Dermis blood vessel endothelial cell (primary cell): ENCODE measurements at regions not wholly inside any gene's neighbourhood (a gene's known extent, or its start where the extent isn't known, plus 50 kb on each side); places are given as distances from the start of the nearest gene placed in this dataset.
"Not testable (repeated sequence)": the region's sequence is repeated elsewhere in the genome, so short reads cannot be mapped to it uniquely, and the experiment has no call there.

Experiments
- DNase-seq: peaks from one replicate; pipeline ENCODE4 v3.0.0; 2010

GRCh38 chr19:28117143-28117542 is 1095.8 kb downstream of the UQCRFS1 start:
- no peak for DNase-seq

GRCh38 chr19:28116379-28116778 is 1096.6 kb downstream of the UQCRFS1 start:
- not testable (repeated sequence) for DNase-seq

GRCh38 chr19:28103921-28104320 is 1109.0 kb downstream of the UQCRFS1 start:
- DNase-seq: no peak

- DNase-seq: not testable (repeated sequence)
Measured at GRCh38 chr19:28084659-28085157, 1128.2 kb downstream of the UQCRFS1 start.

GRCh38 chr19:28076628-28077027 is 1136.3 kb downstream of the UQCRFS1 start:
- no peak for DNase-seq

- no peak for DNase-seq
Measured at GRCh38 chr19:28075229-28075628, 1137.7 kb downstream of the UQCRFS1 start.

GRCh38 chr19:28074773-28075172 is 1138.2 kb downstream of the UQCRFS1 start:
- DNase-seq: no peak

- DNase-seq: no peak
Measured at GRCh38 chr19:28067882-28068281, 1145.1 kb downstream of the UQCRFS1 start.

- no peak for DNase-seq
Measured at GRCh38 chr19:28066988-28067387, 1146.0 kb downstream of the UQCRFS1 start.

GRCh38 chr19:28066161-28066560 is 1146.8 kb downstream of the UQCRFS1 start:
- no peak for DNase-seq

GRCh38 chr19:28065026-28065425 is 1147.9 kb downstream of the UQCRFS1 start:
- no peak for DNase-seq

GRCh38 chr19:28063702-28064101 is 1149.2 kb downstream of the UQCRFS1 start:
- no peak for DNase-seq

- DNase-seq: no peak
Measured at GRCh38 chr19:28061111-28061510, 1151.8 kb downstream of the UQCRFS1 start.

- not testable (repeated sequence) for DNase-seq
Measured at GRCh38 chr19:28057026-28057425, 1155.9 kb downstream of the UQCRFS1 start.

GRCh38 chr19:28051047-28051446 is 1161.9 kb downstream of the UQCRFS1 start:
- no peak for DNase-seq

GRCh38 chr19:28049875-28050274 is 1163.1 kb downstream of the UQCRFS1 start:
- no peak for DNase-seq

GRCh38 chr19:28046932-28047331 is 1166.0 kb downstream of the UQCRFS1 start:
- no peak for DNase-seq

GRCh38 chr19:28045621-28046020 is 1167.3 kb downstream of the UQCRFS1 start:
- DNase-seq: no peak

- no peak for DNase-seq
Measured at GRCh38 chr19:28044477-28044876, 1168.5 kb downstream of the UQCRFS1 start.

GRCh38 chr19:28042516-28042915 is 1170.4 kb downstream of the UQCRFS1 start:
- no peak for DNase-seq

- no peak for DNase-seq
Measured at GRCh38 chr19:28039677-28040381, 1173.1 kb downstream of the UQCRFS1 start.

GRCh38 chr19:28037186-28037585 is 1175.8 kb downstream of the UQCRFS1 start:
- DNase-seq: no peak

- no peak for DNase-seq
Measured at GRCh38 chr19:28036486-28036885, 1176.5 kb downstream of the UQCRFS1 start.

- no peak for DNase-seq
Measured at GRCh38 chr19:28034936-28035335, 1178.0 kb downstream of the UQCRFS1 start.
